ENCODE measurements at regions not wholly inside any gene's neighbourhood (a gene's known extent, or its start where the extent isn't known, plus 50 kb on each side); places are given as distances from the start of the nearest gene placed in this dataset.

DNA sequence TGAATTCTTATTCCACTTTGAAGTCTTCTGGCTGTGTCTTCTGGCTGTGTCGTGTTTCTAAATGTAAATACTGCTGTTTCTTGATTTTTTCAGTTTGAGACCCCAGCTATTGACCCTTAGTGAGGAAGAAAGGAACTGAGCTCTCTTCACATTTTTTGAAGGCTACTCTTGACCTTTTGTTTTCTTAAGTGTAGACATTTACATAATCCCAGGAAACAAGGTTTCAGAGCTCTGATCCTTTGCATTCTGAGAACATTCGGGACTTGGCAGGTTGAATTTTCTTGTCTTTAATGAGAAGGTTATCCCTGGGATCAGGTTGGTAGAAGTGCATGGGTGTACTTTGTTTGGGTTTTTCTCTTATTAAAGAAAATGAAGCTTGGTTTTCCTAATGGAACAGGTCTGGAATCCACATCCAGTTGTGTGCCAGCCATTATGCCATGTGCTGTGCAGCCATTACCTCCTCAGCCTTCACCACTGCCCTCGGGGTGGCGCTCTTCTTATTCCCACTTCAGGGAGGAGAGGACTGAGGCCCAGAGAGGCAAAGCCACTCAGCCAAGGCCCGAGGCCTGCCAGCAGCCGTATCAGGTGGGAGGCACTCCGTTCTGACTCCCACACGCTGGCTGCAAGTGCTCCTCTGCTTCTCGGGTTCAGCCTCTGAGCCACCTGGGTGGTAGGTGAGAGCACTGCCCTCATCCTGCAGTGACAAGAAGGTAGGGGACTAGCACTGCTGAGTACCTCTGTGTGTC lies 120.9 kb downstream of the BEGAIN start:
- no peak overlapping the region for H3K4me3 ChIP-seq (ENCODE audit: low read depth in 1 of 2, low read length in 2 of 2)
- no peak overlapping the region for H3K9ac ChIP-seq (ENCODE audit: low read depth in 1 of 2, low read length in 2 of 2)
- no peak overlapping the region for H3K27ac ChIP-seq (ENCODE audit: low read depth, low read length)
- no peaks in the 10 kb centered on the region for H3K27me3 ChIP-seq (ENCODE audit: control insufficient read depth in 1 of 2, insufficient read depth in 2 of 2, low read length in 2 of 2)
- H3K9me3 ChIP-seq (ENCODE audit: control insufficient read depth in 1 of 2, low read length in 2 of 2): no peaks in the 10 kb centered on the region
- H3K4me1 ChIP-seq (ENCODE audit: control insufficient read depth in 1 of 2, insufficient read depth in 2 of 2, low read length in 2 of 2): no peaks in the 10 kb centered on the region
- H3K36me3 ChIP-seq (ENCODE audit: control insufficient read depth in 1 of 2, insufficient read depth in 2 of 2, low read length in 2 of 2): no peaks in the 10 kb centered on the region

DNA sequence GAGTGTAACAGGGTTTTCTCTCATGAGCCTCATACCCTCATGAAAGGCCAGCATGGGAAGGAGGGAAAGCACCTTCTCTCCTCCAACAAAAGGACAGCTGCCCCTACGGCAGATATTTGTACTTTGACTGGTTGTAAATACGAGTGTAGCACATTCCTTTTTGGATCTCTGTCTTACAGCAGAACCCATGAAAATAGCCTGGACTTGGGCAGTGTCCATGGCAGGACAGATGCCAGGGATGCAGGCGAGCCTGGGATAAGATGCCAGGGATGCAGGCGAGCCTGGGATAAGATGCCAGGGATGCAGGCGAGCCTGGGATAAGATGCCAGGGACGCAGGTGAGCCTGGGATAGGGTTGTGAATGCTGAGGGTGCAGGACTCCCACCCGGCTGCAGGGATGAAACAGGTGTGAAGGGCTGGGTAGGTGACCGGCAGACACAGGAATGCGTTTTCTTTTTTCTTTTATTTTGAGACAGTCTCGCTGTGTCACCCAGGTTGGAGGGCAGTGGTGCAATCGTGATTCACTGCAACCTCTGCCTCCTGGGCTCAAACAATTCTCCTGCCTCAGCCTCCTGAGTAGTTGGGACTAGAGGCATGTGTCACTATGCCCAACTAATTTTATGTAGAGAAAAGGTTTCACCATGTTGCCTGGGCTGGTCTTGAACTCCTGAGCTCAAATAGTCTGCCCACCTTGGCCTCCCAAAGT lies 120.0 kb downstream of the BEGAIN start:
- Histone ChIP-seq H3K27me3 (ENCODE audit: control insufficient read depth in 1 of 2, insufficient read depth in 2 of 2, low read length in 2 of 2) (no peaks in the 10 kb centered on the region), H3K4me1 (ENCODE audit: control insufficient read depth in 1 of 2, insufficient read depth in 2 of 2, low read length in 2 of 2) (no peaks in the 10 kb centered on the region), H3K36me3 (ENCODE audit: control insufficient read depth in 1 of 2, insufficient read depth in 2 of 2, low read length in 2 of 2) (no peaks in the 10 kb centered on the region), H3K27ac (ENCODE audit: low read depth, low read length) (no peak overlapping the region), H3K4me3 (ENCODE audit: low read depth in 1 of 2, low read length in 2 of 2) (no peak overlapping the region), H3K9me3 (ENCODE audit: control insufficient read depth in 1 of 2, low read length in 2 of 2) (no peaks in the 10 kb centered on the region), H3K9ac (ENCODE audit: low read depth in 1 of 2, low read length in 2 of 2) (no peak overlapping the region)

DNA sequence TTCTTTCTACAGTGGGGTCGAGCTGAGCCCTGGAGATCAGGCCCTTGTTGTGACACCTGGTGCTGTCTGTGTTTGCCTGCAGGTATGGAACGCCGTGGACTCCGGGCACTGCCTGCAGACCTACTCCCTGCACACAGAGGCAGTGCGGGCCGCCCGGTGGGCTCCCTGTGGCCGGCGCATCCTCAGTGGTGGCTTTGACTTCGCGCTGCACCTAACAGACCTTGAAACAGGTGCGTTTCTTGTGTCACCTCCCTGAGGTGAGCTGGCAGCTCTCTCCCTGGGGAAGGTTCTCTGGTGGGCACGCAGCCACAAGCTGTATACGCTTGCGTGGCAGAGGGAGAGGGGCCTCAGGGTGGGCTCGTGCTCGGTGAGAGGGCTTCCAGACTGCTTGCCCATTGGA lies 119.3 kb downstream of the BEGAIN start:
- Histone ChIP-seq H3K4me3 (ENCODE audit: low read depth in 1 of 2, low read length in 2 of 2) (no peak overlapping the region), H3K27me3 (ENCODE audit: control insufficient read depth in 1 of 2, insufficient read depth in 2 of 2, low read length in 2 of 2) (no peaks in the 10 kb centered on the region), H3K4me1 (ENCODE audit: control insufficient read depth in 1 of 2, insufficient read depth in 2 of 2, low read length in 2 of 2) (no peaks in the 10 kb centered on the region), H3K36me3 (ENCODE audit: control insufficient read depth in 1 of 2, insufficient read depth in 2 of 2, low read length in 2 of 2) (no peaks in the 10 kb centered on the region), H3K9ac (ENCODE audit: low read depth in 1 of 2, low read length in 2 of 2) (no peak overlapping the region), H3K27ac (ENCODE audit: low read depth, low read length) (no peak overlapping the region), H3K9me3 (ENCODE audit: control insufficient read depth in 1 of 2, low read length in 2 of 2) (no peaks in the 10 kb centered on the region)

DNA sequence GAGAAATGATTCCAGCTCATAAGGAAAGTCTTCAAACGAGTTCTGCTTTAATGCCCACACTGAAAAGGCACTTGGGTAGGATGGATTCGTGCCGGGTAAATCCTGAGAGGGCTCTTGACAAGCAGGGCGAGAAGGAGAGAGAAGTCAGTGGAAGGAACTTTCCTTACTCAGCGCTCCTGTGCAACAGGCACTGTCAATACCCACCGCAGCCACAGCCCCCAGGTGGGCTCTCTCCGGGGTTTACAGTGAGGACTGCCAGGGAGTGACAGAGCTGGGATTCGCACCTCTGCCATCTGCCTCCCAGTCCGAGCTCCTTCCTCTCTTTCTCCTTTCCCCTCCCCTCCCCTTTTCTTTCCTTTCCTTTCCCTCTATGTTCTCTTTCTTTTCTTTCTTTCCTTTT lies 118.7 kb downstream of the BEGAIN start:
- Histone ChIP-seq H3K4me3 (ENCODE audit: low read depth in 1 of 2, low read length in 2 of 2) (no peak overlapping the region), H3K4me1 (ENCODE audit: control insufficient read depth in 1 of 2, insufficient read depth in 2 of 2, low read length in 2 of 2) (no peaks in the 10 kb centered on the region), H3K9ac (ENCODE audit: low read depth in 1 of 2, low read length in 2 of 2) (no peak overlapping the region), H3K36me3 (ENCODE audit: control insufficient read depth in 1 of 2, insufficient read depth in 2 of 2, low read length in 2 of 2) (no peaks in the 10 kb centered on the region), H3K27ac (ENCODE audit: low read depth, low read length) (no peak overlapping the region), H3K9me3 (ENCODE audit: control insufficient read depth in 1 of 2, low read length in 2 of 2) (no peaks in the 10 kb centered on the region), H3K27me3 (ENCODE audit: control insufficient read depth in 1 of 2, insufficient read depth in 2 of 2, low read length in 2 of 2) (no peaks in the 10 kb centered on the region)

DNA sequence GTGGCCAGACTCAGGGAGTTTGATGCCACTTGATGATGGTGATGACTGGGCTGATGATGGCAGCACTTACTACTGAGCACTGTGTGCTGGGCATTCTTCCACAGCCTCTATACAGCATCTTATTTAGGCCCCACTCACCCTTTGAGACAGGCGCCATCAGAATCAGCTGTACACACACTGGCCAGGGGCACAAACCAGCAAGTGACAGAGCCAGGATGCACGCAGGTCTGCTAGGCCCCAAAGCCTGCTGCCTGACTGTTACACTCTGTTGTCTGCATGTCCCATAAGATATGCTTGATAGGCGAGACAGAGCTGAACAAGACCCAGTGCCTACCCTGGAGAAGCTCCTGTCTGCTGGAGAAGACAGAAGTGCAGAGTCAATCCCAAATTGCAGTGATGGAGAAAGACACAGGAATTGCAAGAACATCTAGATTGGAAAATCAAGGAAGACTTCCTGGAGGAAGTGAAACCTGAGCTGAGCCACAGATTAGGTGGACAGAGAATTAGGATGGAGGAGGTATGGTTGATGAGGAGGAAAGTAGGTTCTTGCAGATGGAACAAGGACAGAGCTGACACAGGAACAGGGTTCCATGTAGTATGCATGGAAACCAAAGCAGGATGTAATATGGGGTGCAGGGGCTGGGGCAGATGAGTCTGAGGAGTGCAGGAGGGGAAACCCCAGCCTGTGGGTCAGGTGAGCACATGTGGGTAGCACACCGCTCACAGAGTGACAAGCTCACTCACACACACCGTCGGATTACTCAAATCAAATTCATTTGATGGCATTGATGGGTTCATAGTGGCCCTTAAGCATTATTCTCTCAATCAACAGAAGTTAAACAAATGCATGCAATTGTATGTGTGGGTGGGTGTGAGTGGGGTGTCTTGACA lies 117.3 kb downstream of the BEGAIN start:
- Histone ChIP-seq H3K36me3 (ENCODE audit: control insufficient read depth in 1 of 2, insufficient read depth in 2 of 2, low read length in 2 of 2) (no peaks in the 10 kb centered on the region), H3K9ac (ENCODE audit: low read depth in 1 of 2, low read length in 2 of 2) (no peak overlapping the region), H3K27ac (ENCODE audit: low read depth, low read length) (no peak overlapping the region), H3K27me3 (ENCODE audit: control insufficient read depth in 1 of 2, insufficient read depth in 2 of 2, low read length in 2 of 2) (no peaks in the 10 kb centered on the region), H3K4me3 (ENCODE audit: low read depth in 1 of 2, low read length in 2 of 2) (no peak overlapping the region), H3K9me3 (ENCODE audit: control insufficient read depth in 1 of 2, low read length in 2 of 2) (no peaks in the 10 kb centered on the region), H3K4me1 (ENCODE audit: control insufficient read depth in 1 of 2, insufficient read depth in 2 of 2, low read length in 2 of 2) (no peaks in the 10 kb centered on the region)

DNA sequence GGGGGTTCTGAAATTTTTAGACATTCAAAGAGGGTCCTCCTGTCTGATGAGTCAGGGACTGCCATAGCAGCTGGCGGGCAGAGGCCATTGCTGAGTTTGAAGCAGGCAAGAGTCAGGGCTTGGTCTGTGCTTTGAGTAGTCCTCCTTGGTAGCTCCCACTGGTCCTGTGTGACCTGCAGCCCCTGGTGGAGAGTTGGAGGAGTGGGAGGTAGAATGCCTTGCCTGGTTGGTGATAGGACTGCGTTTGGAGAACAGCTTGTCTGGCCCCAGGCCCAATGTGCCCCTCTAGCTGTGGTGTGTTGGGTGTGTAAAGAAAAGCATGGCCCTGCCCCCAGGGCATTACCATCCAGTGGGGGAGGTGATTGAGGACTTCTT lies 116.7 kb downstream of the BEGAIN start:
- Histone ChIP-seq H3K27ac (ENCODE audit: low read depth, low read length) (no peak overlapping the region), H3K27me3 (ENCODE audit: control insufficient read depth in 1 of 2, insufficient read depth in 2 of 2, low read length in 2 of 2) (no peaks in the 10 kb centered on the region), H3K9me3 (ENCODE audit: control insufficient read depth in 1 of 2, low read length in 2 of 2) (no peaks in the 10 kb centered on the region), H3K4me3 (ENCODE audit: low read depth in 1 of 2, low read length in 2 of 2) (no peak overlapping the region), H3K36me3 (ENCODE audit: control insufficient read depth in 1 of 2, insufficient read depth in 2 of 2, low read length in 2 of 2) (no peaks in the 10 kb centered on the region), H3K4me1 (ENCODE audit: control insufficient read depth in 1 of 2, insufficient read depth in 2 of 2, low read length in 2 of 2) (no peaks in the 10 kb centered on the region), H3K9ac (ENCODE audit: low read depth in 1 of 2, low read length in 2 of 2) (no peak overlapping the region)

DNA sequence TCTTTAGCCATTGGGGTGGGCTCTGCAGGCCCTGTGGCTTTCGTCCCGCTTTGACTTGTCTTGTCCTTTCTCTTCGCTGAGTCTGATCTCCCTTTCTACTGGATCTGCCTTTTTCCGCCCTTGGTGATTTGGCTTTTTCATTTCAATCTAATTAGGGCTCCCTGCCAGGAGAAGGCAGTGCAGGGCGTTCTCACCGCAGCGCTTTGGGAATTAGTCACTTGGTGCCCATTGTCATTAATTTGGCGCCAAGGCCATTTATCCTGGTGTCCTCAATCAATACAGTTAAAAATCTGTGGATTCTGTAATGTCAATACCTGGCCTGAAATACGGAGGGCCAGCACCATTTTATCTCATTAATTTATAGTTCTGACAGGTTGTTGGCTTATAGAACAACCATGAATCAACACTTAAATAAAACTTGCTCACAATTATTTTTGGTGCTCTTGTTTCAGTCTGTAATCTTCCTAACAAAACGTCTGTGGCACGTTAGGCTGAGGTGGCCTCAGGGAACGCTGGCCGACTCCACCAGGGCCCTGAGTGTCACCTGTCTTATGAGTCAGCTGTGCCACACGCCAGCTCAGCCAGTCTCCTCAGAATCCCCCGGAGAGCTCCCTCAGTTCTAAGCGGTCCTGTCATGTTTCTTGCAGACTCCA lies 115.7 kb downstream of the BEGAIN start:
- no peak overlapping the region for H3K27ac ChIP-seq (ENCODE audit: low read depth, low read length)
- no peaks in the 10 kb centered on the region for H3K36me3 ChIP-seq (ENCODE audit: control insufficient read depth in 1 of 2, insufficient read depth in 2 of 2, low read length in 2 of 2)
- no peaks in the 10 kb centered on the region for H3K27me3 ChIP-seq (ENCODE audit: control insufficient read depth in 1 of 2, insufficient read depth in 2 of 2, low read length in 2 of 2)
- H3K9me3 ChIP-seq (ENCODE audit: control insufficient read depth in 1 of 2, low read length in 2 of 2): no peaks in the 10 kb centered on the region
- H3K4me1 ChIP-seq (ENCODE audit: control insufficient read depth in 1 of 2, insufficient read depth in 2 of 2, low read length in 2 of 2): peaks cover 5% of the 10 kb centered on the region in 2 donors
- no peak overlapping the region for H3K9ac ChIP-seq (ENCODE audit: low read depth in 1 of 2, low read length in 2 of 2)
- no peak overlapping the region for H3K4me3 ChIP-seq (ENCODE audit: low read depth in 1 of 2, low read length in 2 of 2)

DNA sequence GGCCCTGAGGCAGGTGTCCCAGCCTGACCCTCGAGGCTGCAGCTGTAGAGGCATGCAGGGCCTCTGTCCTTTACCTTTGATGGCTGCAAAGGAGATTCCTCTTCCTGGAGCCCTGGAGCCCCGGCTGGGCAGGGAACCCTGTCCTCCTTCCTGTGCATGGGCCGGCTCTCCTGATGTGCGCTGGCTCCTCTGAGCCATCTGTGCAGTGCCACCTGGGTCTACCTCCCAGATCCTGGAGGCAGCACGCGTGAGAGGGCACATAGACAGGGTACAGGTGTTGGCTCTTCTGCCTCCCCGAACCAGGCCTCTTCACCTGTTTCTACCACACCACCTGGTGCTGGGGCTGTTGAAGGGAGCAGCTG lies 115.1 kb downstream of the BEGAIN start:
- H3K4me1 ChIP-seq (ENCODE audit: control insufficient read depth in 1 of 2, insufficient read depth in 2 of 2, low read length in 2 of 2): peaks cover 9 to 10% of the 10 kb centered on the region in 2 donors
- H3K9ac ChIP-seq (ENCODE audit: low read depth in 1 of 2, low read length in 2 of 2): no peak overlapping the region
- H3K27me3 ChIP-seq (ENCODE audit: control insufficient read depth in 1 of 2, insufficient read depth in 2 of 2, low read length in 2 of 2): no peaks in the 10 kb centered on the region
- no peaks in the 10 kb centered on the region for H3K36me3 ChIP-seq (ENCODE audit: control insufficient read depth in 1 of 2, insufficient read depth in 2 of 2, low read length in 2 of 2)
- no peak overlapping the region for H3K27ac ChIP-seq (ENCODE audit: low read depth, low read length)
- H3K9me3 ChIP-seq (ENCODE audit: control insufficient read depth in 1 of 2, low read length in 2 of 2): no peaks in the 10 kb centered on the region
- no peak overlapping the region for H3K4me3 ChIP-seq (ENCODE audit: low read depth in 1 of 2, low read length in 2 of 2)

DNA sequence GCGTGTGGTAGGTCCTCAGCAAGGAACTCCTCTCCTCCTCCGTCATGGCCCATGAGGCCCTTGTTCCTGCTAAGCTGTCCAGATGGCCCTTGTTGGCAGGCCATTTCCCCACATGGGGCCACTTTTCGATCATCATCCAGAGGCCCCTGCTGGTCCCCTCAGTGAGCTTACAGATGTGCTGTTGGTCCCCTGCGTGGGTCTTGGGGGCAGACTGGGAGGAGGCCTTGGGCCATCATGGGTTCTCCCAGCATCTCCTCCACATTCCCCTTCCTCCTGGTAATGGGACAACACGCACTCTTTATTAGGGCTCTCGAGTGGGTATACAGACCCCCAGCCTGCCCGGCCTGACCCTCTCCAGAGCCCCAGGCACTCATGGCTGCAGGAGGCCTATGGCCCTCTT lies 114.7 kb downstream of the BEGAIN start:
- H3K4me1 ChIP-seq (ENCODE audit: control insufficient read depth in 1 of 2, insufficient read depth in 2 of 2, low read length in 2 of 2): peaks cover 9 to 10% of the 10 kb centered on the region in 2 donors
- no peaks in the 10 kb centered on the region for H3K9me3 ChIP-seq (ENCODE audit: control insufficient read depth in 1 of 2, low read length in 2 of 2)
- no peak overlapping the region for H3K27ac ChIP-seq (ENCODE audit: low read depth, low read length)
- H3K36me3 ChIP-seq (ENCODE audit: control insufficient read depth in 1 of 2, insufficient read depth in 2 of 2, low read length in 2 of 2): no peaks in the 10 kb centered on the region
- no peaks in the 10 kb centered on the region for H3K27me3 ChIP-seq (ENCODE audit: control insufficient read depth in 1 of 2, insufficient read depth in 2 of 2, low read length in 2 of 2)
- H3K4me3 ChIP-seq (ENCODE audit: low read depth in 1 of 2, low read length in 2 of 2): no peak overlapping the region
- H3K9ac ChIP-seq (ENCODE audit: low read depth in 1 of 2, low read length in 2 of 2): no peak overlapping the region

DNA sequence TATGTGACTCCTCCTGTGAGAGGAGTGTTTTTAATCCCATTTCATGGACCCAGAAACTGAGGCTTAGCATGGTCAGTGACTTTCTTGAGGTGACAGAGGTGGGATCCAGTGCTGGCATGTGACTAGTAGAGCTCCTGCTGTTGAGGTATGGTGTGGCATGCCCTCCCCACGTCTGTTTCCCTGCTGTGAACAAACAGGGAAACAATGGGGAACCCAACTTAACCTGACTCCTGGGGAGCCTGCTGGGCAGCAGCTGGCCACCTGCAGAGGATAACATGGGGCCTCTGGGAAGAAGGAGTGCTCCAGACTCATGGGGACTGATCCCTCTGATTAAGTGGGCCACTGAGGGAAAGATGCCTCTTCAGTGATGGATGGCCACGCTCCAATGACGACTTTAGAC lies 114.0 kb downstream of the BEGAIN start:
- no peak overlapping the region for H3K4me3 ChIP-seq (ENCODE audit: low read depth in 1 of 2, low read length in 2 of 2)
- no peak overlapping the region for H3K9ac ChIP-seq (ENCODE audit: low read depth in 1 of 2, low read length in 2 of 2)

More for the DNA sequence above, 114.0 kb downstream of the BEGAIN start:
- no peaks in the 10 kb centered on the region for H3K27me3 ChIP-seq (ENCODE audit: control insufficient read depth in 1 of 2, insufficient read depth in 2 of 2, low read length in 2 of 2)
- H3K4me1 ChIP-seq (ENCODE audit: control insufficient read depth in 1 of 2, insufficient read depth in 2 of 2, low read length in 2 of 2): peaks cover 9 to 10% of the 10 kb centered on the region in 2 donors
- no peaks in the 10 kb centered on the region for H3K9me3 ChIP-seq (ENCODE audit: control insufficient read depth in 1 of 2, low read length in 2 of 2)
- H3K27ac ChIP-seq (ENCODE audit: low read depth, low read length): no peak overlapping the region
- H3K36me3 ChIP-seq (ENCODE audit: control insufficient read depth in 1 of 2, insufficient read depth in 2 of 2, low read length in 2 of 2): no peaks in the 10 kb centered on the region

Data from duodenal mucosa (tissue), 2 donors.